SHP77 (cell line): ENCODE measurements at regions not wholly inside any gene's neighbourhood (a gene's known extent, or its start where the extent isn't known, plus 50 kb on each side); places are given as distances from the start of the nearest gene placed in this dataset.
"Not testable (repeated sequence)": the region's sequence is repeated elsewhere in the genome, so short reads cannot be mapped to it uniquely, and the experiment has no call there.

Experiments used
- DNase-seq, 2 experiments: peaks; one replicate each; lab custom pipeline; 2025; lab: John Stamatoyannopoulos, UW

GRCh38 chr3:103470498-103470897, 1035.7 kb downstream of the ZPLD1 start:
- DNase-seq = no peak

- no peak for DNase-seq
Measured at GRCh38 chr3:103494011-103494410, 1059.2 kb downstream of the ZPLD1 start.

- DNase-seq = no peak
Measured at GRCh38 chr3:103494512-103494911, 1059.7 kb downstream of the ZPLD1 start.

GRCh38 chr3:103495186-103495585, 1060.4 kb downstream of the ZPLD1 start:
- no peak for DNase-seq

GRCh38 chr3:103499132-103499900, 1064.5 kb downstream of the ZPLD1 start:
- no peak for DNase-seq

- DNase-seq = no peak
Measured at GRCh38 chr3:103499967-103500366, 1065.2 kb downstream of the ZPLD1 start.

- no peak for DNase-seq
Measured at GRCh38 chr3:103510760-103511159, 1075.9 kb downstream of the ZPLD1 start.

- DNase-seq = no peak
Measured at GRCh38 chr3:103511891-103512290, 1077.1 kb downstream of the ZPLD1 start.

- DNase-seq = no peak
Measured at GRCh38 chr3:103512595-103512994, 1077.8 kb downstream of the ZPLD1 start.

GRCh38 chr3:103513003-103513402, 1078.2 kb downstream of the ZPLD1 start:
- no peak for DNase-seq

- DNase-seq = no peak
Measured at GRCh38 chr3:103515116-103515515, 1080.3 kb downstream of the ZPLD1 start.

GRCh38 chr3:103516950-103517349, 1082.1 kb downstream of the ZPLD1 start:
- DNase-seq = no peak

GRCh38 chr3:103531327-103531726, 1096.5 kb downstream of the ZPLD1 start:
- DNase-seq = not testable (repeated sequence)

GRCh38 chr3:103532986-103533385, 1098.2 kb downstream of the ZPLD1 start:
- no peak for DNase-seq

GRCh38 chr3:103554451-103554850, 1119.6 kb downstream of the ZPLD1 start:
- DNase-seq = no peak

GRCh38 chr3:103564116-103564515, 1129.3 kb downstream of the ZPLD1 start:
- not testable (repeated sequence) for DNase-seq

GRCh38 chr3:103585809-103586208, 1151.0 kb downstream of the ZPLD1 start:
- DNase-seq = no peak

- no peak for DNase-seq
Measured at GRCh38 chr3:103589770-103590169, 1155.0 kb downstream of the ZPLD1 start.

- DNase-seq = no peak
Measured at GRCh38 chr3:103600844-103601243, 1166.0 kb downstream of the ZPLD1 start.

GRCh38 chr3:103601666-103602065, 1166.9 kb downstream of the ZPLD1 start:
- DNase-seq = no peak

- DNase-seq = no peak
Measured at GRCh38 chr3:103609472-103609871, 1174.7 kb downstream of the ZPLD1 start.

GRCh38 chr3:103613397-103614156, 1178.8 kb downstream of the ZPLD1 start:
- DNase-seq = no peak

GRCh38 chr3:103614719-103615118, 1179.9 kb downstream of the ZPLD1 start:
- peak in 1 of 2 experiments; percentile 17 for DNase-seq
